ENCODE measurements at regions not wholly inside any gene's neighbourhood (a gene's known extent, or its start where the extent isn't known, plus 50 kb on each side); places are given as distances from the start of the nearest gene placed in this dataset.

DNA sequence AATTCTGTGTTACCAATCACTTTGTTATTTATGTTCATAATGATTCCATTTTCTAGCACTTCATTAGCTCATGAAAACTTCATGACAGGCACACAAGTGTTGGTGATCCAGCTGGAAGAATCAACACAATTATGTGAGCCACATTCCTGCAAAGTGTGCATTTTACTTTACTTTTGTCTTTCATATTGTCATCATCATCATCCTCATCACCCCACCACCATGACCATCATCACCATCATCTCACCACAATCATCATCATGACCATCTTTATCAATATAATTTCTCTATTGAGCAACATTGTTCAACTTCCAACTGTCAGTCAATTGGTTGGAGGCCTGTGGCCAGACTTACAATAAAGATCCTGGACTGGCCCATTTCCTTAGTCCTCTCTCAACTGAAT, 159.4 kb upstream of the PRSS16 start:
- TF ChIP-seq POLR2A (IDR thresholded peaks at IDR 0.05; ENCODE audit: low read depth, low read length) (no peak), POLR2AphosphoS5 (IDR thresholded peaks at IDR 0.05; ENCODE audit: low read depth, low read length) (no peak)

Data from GM12892 (cell line).